NCI-H1092 treated with DMSO at 0.1 percent for 48 hours (cell line): ENCODE measurements at regions not wholly inside any gene's neighbourhood (a gene's known extent, or its start where the extent isn't known, plus 50 kb on each side); places are given as distances from the start of the nearest gene placed in this dataset.

ENCODE experiments used
- DNase-seq: peaks from one replicate; lab custom pipeline; 2025; lab: John Stamatoyannopoulos, UW

DNA sequence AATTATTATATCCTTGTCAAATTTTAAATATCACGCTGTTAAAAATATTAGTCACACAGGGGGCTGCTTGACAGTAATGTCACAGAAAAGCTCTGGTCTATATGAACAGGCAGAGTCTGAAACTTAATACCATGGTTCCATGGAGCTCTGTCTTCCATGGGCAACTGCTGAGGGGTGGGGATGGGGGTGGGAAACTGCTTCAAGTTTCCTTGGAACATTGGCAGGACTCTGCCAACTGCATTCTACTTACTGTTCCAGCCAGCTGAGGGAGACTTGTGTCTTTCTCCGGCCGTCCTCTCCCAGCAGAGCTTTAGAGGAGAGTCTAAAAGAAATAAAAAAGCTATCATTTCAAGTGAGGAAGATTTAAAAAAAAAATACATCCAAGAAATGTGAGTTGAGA, 348.7 kb downstream of the ZIC1 start:
- DNase-seq: no peak

DNA sequence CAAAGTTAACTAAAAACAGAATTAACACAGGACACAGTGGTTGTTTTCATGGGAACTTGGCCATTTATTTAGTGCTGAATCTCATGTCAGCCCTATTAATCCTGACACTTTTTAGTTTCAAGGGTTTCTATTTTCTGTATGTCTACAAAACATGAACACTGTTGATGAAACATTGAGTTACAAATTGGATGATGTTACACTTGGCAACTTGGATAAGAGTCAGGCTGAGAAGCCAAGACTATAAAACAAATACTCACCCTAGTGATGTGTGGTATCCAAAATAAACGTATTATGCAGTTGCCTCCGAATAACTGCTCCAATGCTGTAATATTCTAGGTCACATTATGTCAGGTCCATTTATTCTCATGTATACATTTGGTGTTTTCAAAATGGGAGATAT, 349.6 kb downstream of the ZIC1 start:
- DNase-seq: no peak

DNA sequence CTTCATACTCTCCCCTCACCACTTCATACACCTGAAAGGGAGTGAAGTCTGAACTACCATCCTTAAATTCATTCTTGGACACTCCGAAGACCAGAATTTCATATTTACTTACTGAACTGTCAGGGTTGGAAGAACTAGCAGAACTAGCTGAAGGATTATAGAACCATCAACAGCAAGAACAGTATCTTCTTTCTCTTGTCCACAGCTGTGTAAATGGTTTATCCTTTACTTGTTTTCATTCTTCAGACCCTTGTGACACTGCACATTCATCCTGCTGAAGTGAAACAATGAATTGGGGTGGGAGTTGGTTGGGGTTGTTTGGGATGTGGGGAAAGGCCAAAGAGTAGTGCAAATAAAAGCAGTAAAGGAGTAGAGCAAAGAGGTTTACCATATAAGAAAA, 350.9 kb downstream of the ZIC1 start:
- no peak for DNase-seq

DNA sequence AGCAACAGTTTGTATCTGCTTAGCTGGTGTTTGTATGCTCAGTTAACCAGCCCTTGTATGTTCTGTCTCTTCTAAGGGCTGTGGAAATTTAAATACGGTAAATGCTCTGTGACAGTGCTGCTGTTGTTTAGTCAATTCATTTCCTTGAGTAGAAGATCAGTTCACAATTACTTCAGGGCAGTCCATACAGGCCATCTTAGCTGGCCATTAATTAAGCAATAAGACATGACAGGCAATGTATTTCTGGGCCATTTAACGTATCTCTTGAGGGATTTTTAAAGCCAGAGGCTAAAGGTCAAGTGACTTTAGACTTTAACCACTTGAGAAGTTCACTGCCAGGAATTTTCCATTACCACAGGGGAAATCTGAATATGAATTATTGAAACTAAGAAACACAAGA, 351.8 kb downstream of the ZIC1 start:
- DNase-seq: no peak

DNA sequence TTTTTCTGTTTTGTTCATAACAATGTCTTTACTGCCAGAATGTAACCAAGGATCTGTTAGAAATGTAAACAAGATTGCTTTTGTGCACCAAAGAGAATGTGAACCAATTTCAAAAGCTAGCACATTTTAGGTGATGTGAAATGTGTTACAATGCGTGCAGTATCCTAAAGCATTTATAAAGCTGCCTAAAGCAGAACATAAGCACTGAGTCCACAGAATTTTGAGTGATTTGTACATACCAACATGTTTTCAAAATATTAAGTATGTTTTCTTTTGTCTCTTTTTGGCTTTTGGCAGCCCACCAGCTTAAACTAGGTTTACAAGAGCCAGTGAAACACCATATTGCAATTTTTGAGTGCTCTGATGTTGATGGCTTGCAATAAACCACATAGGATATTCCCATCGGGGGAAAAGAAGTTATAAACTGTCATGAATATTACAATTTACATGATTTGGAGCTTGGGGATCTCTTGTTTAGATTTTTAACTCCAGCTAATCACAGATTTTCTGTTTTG, 364.0 kb downstream of the ZIC1 start:
- no peak for DNase-seq

DNA sequence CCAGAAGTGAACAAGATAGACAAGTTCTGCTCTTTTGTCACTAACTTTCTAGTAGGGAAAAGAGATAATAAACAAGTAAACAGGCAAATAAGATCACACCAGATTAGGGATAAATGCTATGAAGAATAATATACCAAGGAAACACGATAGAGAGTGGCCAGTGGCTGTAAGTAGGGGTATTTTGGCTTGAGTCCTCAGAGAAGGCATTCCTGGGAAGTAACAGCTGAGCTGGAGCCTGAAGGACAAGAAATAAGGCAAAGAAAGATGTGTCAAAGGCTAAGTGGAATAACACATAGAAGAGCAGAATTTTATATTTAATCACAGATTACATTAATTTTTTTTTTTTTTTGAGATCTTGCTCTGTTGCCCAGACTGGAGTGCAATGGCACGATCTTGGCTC, 366.2 kb downstream of the ZIC1 start:
- no peak for DNase-seq

DNA sequence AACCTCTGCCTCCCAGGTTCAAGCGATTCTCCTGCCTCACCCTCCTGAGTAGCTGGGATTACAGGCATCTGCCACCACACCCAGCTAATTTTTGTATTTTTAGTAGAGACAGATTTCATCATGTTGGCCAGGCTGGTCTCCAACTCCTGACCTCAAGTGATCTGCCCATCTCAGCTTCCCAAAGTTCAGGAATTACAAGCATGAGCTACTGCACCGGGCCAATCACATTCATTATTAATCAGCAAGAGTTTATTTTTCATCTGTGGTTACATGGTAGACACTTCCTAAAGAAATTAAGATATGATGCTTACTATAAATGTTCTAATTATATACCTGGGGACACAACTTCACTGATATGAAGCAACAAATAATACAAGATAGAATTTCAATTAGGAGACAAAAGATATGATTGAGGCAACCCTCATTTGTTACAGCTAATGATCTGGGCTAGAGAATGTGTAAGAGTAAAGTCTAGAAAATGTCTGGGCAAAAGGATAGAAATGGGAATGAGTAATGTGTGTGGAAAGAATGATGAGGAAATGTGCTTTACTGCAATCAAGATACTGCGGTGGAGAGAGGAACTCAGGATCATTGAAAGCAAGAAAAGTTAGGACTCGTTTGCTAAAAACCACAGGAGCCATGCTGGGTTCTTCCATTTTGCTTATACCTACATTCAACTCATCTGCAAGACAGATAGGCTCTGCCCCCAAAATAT, 366.8 kb downstream of the ZIC1 start:
- no peak for DNase-seq

DNA sequence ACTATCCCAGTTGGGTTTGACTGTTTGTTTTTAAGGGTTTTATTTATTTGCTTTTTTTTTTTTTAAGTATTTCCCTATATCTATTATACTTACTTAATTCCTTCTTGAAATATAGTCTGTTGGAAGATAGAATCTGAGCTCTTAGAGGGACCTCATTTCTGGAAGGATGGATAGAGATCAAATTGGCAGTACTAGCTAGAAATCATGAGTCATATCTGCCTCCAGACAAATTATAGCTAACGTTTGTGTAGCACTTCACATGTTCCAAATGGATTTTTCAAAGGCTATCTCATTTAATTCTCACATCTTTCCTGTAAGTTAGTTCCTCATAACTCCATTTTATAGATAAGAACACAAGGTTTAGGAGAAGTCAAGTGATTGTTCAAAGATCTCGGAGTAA, 384.7 kb downstream of the ZIC1 start:
- no peak for DNase-seq

DNA sequence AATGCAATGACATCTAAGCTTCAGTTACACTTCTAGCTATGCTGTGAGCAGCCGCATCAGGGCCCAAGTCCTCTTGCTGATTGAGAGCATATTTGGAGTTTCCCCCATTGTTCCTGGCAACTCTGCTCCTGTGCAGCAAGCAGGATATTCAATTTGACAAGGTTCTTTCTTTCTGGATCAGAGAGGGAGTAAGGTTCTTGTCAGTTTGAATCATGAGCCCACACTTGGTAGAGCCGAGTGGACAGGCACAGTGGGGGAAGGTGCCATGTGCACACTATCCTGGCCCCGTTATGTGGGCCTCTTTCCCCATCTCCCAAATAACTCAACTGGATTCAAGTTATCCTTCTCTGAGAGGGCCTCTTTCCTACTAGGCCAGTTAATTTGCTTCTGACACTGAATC, 385.4 kb downstream of the ZIC1 start:
- DNase-seq: no peak

DNA sequence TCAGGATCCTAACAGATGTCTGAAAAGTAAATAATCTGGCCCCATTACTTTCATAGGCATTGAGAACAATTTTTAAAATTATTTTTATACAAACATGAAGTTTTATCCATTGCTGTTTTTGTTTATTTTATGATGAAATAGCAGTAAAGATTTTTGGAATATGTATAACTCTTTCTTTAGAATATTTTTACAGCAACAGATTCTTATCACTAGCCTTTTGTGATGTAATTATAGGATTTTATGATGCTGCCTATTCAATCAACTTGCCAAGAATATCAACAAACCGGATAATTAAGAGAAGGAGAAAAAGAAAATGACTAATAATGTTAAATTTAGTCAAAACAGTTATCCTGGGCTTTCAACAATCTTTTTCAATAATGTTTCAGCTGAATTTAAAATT, 386.3 kb downstream of the ZIC1 start:
- DNase-seq: no peak

DNA sequence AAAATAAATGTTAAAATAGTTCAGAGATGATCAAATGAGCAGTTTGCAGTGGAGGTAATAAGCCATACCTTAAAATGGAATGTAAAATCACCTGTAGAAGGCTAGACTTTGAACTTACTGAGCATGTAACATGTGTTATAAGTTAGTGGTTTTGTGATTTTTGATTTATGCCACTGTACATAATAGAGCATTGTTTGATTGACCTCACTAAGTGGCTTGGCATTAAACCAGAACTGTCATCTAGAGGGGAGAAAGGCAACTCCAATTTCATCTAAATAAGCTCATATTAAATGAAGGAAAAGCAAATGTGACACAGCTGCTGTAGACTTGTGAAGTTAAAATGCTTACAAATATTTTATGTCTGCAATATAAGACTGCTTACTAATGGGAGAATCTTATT, 387.9 kb downstream of the ZIC1 start:
- no peak for DNase-seq

DNA sequence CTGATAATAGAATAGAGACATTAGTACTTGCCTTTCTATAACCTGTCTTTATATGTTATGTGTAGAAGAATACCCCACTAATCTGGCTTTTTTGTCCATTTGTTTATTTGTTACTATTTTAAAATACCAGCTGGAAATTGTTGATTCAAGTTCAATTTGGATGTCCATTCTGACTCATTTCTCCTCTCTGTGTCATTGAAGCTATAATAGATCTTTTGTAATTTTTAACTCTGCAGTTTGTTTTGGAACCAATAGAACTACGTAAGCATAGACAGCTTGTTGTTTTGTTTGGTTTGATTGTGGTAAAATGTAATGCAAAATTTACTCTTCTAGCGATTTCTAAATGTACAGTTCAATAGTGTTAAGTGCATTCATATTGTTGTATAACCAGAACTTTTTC, 390.4 kb downstream of the ZIC1 start:
- no peak for DNase-seq

DNA sequence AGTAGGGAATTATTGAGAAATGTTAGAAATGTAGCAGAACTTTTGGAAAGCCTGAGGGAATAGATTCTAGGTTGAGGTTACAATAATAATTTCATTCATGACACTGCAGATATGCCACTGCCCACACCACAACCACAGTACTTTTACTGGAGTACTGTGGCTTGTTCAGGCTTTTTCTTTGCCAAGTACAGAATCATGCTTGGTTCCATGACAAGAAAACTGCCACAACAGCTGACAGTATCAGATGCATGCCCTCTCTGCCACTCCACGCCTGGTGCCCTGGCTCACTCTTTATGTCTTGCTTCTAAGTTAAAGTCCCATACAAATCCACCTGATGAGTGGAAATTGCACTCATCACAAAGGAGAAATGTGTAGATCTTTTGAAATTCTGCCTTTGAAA, 398.6 kb downstream of the ZIC1 start:
- DNase-seq: no peak

DNA sequence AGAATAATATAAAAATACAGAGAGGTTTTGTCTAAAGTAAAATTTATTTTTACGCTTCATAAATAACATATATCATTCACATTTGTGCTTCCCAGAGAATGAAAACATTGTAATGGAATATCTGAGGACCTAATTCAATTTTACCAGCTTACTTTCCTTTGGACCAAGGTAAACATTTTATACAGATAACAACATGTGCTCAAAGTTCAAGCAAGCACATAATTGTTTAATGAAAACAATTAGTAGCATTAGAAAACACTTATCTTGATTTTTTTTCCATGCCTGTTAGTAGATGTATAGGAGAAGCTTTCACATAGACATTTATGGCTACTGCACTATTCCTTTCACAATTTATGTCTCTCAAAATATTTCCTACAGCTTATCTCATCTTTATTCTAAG, 400.0 kb downstream of the ZIC1 start:
- no peak for DNase-seq

DNA sequence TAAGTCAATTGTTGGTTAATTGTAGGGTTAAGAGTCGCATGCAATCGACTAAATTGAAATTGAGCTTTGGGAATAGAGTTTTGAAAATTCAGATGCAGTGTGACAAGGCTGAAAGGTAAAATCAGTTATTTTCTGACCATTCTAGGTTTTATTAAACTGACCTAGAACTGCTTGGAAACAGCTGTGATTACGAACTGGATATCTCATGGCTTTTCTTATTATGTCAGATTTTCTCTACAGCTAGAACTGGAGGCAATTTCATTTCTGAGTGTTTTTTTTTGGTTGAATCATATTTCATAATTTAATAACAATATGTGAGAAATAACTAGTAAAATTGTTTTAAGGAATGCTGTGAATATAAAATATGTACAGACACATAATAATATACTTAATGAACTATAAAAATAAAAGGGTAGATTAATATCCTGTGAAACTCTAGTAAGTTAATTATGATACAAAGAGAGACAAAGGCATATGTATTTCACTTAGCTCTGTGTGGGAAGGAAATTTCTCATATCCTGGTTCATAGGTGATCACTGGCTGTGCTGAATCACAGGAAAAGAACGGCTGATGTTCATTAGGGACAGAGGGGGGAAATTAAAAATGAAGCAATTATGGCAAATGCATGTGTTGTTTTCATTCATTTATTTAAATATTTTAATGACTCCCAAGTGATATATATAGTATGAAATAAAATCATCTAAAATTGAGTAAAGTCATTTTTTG, 403.2 kb downstream of the ZIC1 start:
- DNase-seq: no peak

DNA sequence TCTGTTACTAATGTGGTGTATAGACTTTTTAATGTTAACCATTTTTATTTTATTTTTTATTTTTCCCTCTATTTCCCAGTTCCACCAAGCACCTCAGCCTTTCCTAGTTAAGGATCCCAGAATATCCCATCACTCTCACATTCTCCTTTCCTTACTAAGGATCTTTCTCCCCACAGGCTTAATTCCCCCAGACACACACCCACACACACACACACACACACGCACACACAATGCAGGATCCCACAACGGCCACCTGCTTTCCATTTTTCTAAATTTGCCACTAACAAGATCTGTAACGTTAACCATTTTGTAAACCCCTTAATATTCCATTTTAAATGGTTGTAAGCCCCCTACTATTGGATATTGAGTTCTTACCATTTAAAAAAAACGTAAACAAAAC, 404.1 kb downstream of the ZIC1 start:
- DNase-seq: no peak

DNA sequence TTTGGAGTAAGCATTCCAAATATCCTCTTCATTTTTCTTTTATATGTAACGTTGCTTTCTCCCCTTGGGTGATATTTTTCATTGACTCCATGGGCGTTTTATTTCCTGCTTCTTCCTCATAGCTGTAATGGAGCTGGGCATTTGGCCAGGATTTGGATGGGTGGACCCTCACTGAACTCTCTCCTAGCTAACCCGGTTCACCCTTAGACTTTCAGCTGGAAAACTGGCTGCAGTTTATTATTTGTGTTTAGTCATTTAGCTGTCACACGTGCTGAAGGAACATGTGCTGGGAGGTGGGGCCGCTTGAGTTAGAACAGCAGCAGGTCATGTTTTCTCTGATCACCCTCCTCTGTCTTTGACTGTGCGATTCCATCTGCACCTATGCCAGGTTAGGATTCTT, 407.6 kb downstream of the ZIC1 start:
- no peak for DNase-seq

DNA sequence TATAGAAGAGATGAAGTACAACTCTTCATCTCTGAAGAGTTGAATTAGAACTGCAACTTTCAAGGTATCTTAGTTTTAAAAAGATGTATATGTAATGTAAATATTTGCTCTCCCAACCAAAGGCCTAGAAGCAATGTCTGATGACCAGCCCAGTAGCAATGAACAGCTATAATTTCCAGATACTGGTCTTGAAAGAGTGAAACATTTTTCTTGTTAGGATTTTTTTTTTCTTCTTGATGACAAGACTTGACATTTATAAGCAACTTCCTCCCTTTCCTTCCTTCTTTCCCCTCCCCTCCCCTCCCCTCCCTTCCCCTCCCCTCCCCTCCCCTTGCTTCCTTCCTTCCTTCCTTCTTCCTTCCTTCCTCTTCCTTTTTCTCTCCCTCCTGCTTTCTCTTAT, 423.4 kb downstream of the ZIC1 start:
- no peak for DNase-seq

DNA sequence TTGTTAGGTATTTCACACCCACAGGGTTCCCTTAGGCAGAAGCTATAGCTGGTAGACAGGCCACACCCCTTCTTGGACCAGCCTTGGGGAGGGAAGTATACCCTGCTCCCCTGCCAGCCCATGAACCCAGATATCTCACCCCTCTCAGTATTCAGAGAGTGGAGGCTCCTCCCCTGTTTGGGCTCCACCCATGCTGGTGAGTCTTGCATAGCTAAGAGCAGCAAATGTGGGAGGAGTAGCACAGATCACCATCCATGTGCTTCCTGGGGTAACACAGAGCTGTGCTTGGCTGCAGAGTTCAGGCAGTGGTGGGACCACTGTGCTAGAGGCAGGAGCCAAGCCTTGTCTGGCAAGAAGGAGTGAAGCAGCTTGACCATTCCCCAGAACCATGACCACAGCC, 427.2 kb downstream of the ZIC1 start:
- DNase-seq: no peak

DNA sequence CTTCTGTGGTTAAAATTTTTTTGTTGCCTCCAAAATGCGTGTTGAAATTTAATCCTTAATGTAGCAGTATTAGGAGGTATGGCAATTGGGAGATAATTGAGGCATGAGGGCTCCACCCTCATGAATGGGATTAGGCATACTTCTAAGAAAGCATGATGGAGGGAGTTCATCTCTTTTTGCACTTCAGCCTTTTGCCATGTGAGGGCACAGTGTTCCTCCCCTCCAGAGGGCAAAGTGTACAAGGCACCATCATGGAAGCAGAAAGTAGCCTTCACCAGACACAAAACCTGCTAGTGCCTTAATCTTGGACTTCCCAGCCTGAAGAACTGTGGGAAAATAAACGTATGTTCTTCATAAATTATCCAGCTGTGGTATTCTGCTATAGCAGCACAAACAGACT, 429.5 kb downstream of the ZIC1 start:
- no peak for DNase-seq

DNA sequence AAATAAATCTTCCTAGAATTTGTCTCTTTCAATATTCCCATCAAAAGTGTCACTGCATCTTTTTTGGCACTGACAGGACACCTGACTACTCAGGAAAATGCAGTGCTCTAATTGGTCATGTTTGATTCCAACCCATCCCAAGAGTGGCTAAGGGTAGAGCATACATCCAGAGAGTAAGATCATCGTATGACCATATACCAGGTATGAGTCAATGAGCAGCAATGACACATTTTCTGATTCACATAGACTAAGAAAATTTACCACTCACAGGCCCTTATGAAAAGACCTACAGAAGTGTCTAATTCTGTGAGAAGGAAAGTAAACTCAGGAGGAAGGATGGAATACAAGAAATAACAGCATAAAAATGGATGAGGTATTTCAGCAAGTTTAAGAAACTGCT, 434.2 kb downstream of the ZIC1 start:
- no peak for DNase-seq

DNA sequence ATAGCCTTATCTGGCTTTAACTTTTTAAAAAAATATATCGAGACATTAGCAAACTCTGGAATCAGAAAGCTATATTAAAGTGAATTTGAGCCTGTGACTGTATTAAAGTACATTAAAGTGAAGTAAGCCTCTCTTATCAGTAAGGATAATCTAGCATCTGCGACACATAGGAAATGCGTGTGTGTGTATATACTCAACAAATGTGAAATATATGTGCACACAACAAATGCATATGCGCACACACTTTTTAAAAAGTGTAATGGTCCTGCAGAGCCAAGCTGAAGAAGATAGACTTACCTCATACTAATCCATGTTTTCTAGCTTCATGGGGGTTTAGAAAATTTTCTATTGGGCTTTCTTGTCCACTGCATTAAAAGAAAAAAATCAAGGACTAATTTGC, 437.1 kb downstream of the ZIC1 start:
- DNase-seq: no peak

DNA sequence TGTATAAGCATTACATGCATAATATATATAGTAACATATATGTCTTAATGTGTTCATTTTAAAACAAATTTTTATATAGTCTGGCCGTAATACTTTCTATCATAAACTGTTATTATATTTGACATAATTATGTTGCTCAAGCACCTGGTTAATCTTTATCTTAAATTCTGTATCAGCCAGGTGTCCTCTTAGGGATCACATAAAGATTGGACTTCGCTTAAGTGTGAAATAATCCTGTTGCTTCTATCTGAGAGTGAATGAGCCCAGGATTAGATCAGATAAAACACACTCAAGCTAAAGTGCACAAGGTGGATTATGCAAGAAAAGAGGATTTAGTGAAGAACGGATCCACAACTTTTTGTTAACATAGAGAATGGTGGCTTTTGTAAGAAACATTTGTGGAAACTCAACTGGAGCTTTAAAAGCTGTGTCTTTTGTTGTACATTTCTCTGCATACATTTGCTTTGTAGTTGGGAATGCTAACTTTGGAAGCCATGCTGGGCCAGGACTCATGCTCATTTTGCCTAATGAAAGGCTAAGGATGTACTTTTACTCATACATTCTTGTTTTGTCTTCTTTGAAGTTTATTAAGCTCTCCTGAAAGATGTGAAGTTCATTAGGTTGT, 437.8 kb downstream of the ZIC1 start:
- DNase-seq: no peak
